OCI-LY3 (cell line): ENCODE measurements at regions not wholly inside any gene's neighbourhood (a gene's known extent, or its start where the extent isn't known, plus 50 kb on each side); places are given as distances from the start of the nearest gene placed in this dataset.

Experiments
- H2AFZ ChIP-seq: fragments of 200-600, 300-600 bp; shearing (Covaris generic); 2 replicates; pipeline ENCODE4 v1.6.0; 2014; ENCODE audit warnings: antibody characterized with exemption, low read depth, low read length
- H3K27ac ChIP-seq: fragments of 200-600, 300-600 bp; sonication (generic); 2 replicates; pipeline ENCODE4 v1.5.1; 2014; ENCODE audit warnings: mild to moderate bottlenecking, low read length, moderate library complexity, mixed read lengths
- H3K27me3 ChIP-seq: fragments of 200-600, 300-600 bp; sonication (generic); 2 replicates; pipeline ENCODE4 v1.6.1; 2014; ENCODE audit warnings: low read depth, low read length, mixed read lengths
- H3K36me3 ChIP-seq: fragments of 200-600, 300-600 bp; sonication (generic); replicated peaks from 2 replicates; pipeline ENCODE3; 2014; ENCODE audit warnings: low read depth, low read length, mixed read lengths
- H3K4me1 ChIP-seq: fragments of 300-600, 200-600 bp; sonication (generic); 2 replicates; pipeline ENCODE4 v1.6.1; 2014; ENCODE audit warnings: low read length, mixed read lengths
- H3K4me2 ChIP-seq: fragments of 200-600, 300-600 bp; sonication (generic); 2 replicates; pipeline ENCODE4 v1.6.1; 2014; ENCODE audit warnings: low read length, mixed read lengths
- H3K4me3 ChIP-seq: fragments of 300-600, 200-600 bp; sonication (generic); 2 replicates; pipeline ENCODE4 v1.5.1; 2014; ENCODE audit warnings: antibody characterized with exemption, mild to moderate bottlenecking, low read length, moderate library complexity
- H3K79me2 ChIP-seq: fragments of 300-600, 200-600 bp; shearing (Covaris generic); 2 replicates; pipeline ENCODE4 v1.6.1; 2014; ENCODE audit warnings: mild to moderate bottlenecking, low read length, mixed read lengths
- H3K9ac ChIP-seq: fragments of 300-600, 200-600 bp; shearing (Covaris generic); 2 replicates; pipeline ENCODE4 v1.6.0; 2014; ENCODE audit warnings: mild to moderate bottlenecking, low read length, moderate library complexity
- H3K9me3 ChIP-seq: fragments of 200-600, 300-600 bp; shearing (Covaris generic); 2 replicates; pipeline ENCODE4 v1.6.1; 2014; ENCODE audit warnings: low read length, mixed read lengths; ENCODE audit not compliant: insufficient read depth
- H4K20me1 ChIP-seq: fragments of 200-600, 300-600 bp; sonication (generic); 2 replicates; pipeline ENCODE4 v1.6.1; 2016; ENCODE audit warnings: low read length, mixed read lengths; ENCODE audit not compliant: insufficient read depth
- EZH2phosphoT487 ChIP-seq: fragments of 200-600 bp; shearing (Covaris generic); IDR thresholded peaks from 2 replicates; pipeline ENCODE4 v1.6.1; 2018; ENCODE audit warnings: antibody characterized with exemption, mixed run types, low read depth
- TF ChIP-seq, protein P1 (sequence below): fragments of 200-600, 300-600 bp; sonication (generic); IDR thresholded peaks from 2 replicates; pipeline ENCODE4 v1.5.1; 2014; ENCODE audit warnings: antibody characterized with exemption, low read length, low read depth

DNA sequence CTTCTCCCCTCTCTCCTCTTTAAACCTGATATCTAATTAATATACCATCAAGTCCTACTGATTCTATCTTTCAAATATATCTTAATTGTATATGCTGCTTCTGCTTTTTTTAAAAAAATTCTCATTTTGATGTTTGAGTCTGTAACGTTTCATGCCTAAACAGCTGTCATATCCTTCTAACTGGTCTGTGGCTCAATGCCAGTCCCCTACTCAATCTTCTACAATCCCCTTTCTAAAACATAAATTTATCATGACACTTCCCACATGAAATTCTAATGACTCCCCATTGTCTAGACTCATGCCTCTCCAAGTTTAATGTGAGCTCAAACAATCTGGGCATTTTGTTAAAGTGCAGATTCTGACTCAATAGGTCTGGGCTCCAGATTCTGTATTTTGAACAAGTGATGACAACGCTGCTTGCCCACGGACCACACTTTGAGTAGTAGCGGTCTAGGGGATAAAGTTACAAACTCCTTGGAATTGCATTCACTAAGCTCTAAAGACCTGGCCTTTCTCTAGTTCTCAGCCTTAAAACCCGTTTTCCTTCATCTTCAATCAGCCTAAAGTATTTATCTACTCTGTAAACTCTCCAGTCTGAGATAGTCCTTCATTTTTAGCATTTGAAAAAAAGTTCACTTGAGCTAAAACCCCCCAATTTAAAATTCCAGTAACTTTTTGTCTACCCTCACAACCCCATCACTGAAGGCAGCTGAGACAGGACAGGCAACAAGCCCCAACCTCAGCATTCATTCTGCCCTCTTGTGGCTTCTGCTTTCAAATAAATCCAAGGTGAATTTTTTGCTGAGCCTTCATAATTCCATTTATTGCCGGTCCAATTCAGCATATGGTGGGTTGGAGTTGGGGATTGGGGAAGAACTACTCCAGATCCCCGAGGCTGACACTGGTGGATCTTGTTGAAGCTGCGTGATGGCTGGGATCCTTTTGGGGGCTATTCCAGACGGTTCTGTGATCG lies 88.1 kb upstream of the THRB start:
- Histone ChIP-seq H3K9ac (no peak overlapping the region), H2AFZ (no peak overlapping the region), H3K27me3 (peaks cover 30% of the 10 kb centered on the region), H3K9me3 (no peaks in the 10 kb centered on the region), H3K27ac (no peak overlapping the region), H3K4me1 (no peaks in the 10 kb centered on the region), H3K4me3 (no peak overlapping the region), H3K79me2 (no peaks in the 10 kb centered on the region), H3K36me3 (no peaks in the 10 kb centered on the region), H4K20me1 (no peaks in the 10 kb centered on the region), H3K4me2 (no peak overlapping the region)
- TF ChIP-seq, protein P1, sequence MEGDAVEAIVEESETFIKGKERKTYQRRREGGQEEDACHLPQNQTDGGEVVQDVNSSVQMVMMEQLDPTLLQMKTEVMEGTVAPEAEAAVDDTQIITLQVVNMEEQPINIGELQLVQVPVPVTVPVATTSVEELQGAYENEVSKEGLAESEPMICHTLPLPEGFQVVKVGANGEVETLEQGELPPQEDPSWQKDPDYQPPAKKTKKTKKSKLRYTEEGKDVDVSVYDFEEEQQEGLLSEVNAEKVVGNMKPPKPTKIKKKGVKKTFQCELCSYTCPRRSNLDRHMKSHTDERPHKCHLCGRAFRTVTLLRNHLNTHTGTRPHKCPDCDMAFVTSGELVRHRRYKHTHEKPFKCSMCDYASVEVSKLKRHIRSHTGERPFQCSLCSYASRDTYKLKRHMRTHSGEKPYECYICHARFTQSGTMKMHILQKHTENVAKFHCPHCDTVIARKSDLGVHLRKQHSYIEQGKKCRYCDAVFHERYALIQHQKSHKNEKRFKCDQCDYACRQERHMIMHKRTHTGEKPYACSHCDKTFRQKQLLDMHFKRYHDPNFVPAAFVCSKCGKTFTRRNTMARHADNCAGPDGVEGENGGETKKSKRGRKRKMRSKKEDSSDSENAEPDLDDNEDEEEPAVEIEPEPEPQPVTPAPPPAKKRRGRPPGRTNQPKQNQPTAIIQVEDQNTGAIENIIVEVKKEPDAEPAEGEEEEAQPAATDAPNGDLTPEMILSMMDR, result peak; percentile 70
- TF ChIP-seq EZH2phosphoT487, result no peak

DNA sequence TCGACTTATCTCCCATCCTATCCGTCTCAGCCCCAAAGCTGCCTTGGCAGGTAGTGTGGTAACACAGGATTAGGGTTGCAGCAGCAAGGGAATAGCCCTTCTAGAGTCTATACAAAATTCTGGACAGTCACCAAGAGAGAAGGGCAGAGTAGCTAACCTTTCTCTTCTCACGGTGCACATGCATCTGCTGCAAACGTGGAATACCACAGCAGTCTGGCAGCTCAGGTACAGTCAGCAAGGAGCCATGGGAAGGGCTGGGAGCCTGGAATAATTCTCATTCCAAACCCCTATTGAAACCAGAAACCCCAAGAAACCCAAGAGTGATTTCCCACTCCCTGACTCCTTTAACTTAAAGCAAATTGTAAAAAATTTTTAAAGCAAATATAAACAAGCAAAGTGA lies 92.3 kb upstream of the THRB start:
- no peak overlapping the region for H3K27ac ChIP-seq
- H3K4me2 ChIP-seq, result no peak overlapping the region
- H3K36me3 ChIP-seq, result no peaks in the 10 kb centered on the region
- H3K27me3 ChIP-seq, result peaks cover 55% of the 10 kb centered on the region
- TF ChIP-seq, protein P1, result no peak
- no peak for TF ChIP-seq EZH2phosphoT487
- no peak overlapping the region for H3K9ac ChIP-seq
- no peaks in the 10 kb centered on the region for H3K9me3 ChIP-seq
- H3K4me1 ChIP-seq, result no peaks in the 10 kb centered on the region
- H3K79me2 ChIP-seq, result no peaks in the 10 kb centered on the region
- H4K20me1 ChIP-seq, result no peaks in the 10 kb centered on the region
- no peak overlapping the region for H2AFZ ChIP-seq
- H3K4me3 ChIP-seq, result no peak overlapping the region

DNA sequence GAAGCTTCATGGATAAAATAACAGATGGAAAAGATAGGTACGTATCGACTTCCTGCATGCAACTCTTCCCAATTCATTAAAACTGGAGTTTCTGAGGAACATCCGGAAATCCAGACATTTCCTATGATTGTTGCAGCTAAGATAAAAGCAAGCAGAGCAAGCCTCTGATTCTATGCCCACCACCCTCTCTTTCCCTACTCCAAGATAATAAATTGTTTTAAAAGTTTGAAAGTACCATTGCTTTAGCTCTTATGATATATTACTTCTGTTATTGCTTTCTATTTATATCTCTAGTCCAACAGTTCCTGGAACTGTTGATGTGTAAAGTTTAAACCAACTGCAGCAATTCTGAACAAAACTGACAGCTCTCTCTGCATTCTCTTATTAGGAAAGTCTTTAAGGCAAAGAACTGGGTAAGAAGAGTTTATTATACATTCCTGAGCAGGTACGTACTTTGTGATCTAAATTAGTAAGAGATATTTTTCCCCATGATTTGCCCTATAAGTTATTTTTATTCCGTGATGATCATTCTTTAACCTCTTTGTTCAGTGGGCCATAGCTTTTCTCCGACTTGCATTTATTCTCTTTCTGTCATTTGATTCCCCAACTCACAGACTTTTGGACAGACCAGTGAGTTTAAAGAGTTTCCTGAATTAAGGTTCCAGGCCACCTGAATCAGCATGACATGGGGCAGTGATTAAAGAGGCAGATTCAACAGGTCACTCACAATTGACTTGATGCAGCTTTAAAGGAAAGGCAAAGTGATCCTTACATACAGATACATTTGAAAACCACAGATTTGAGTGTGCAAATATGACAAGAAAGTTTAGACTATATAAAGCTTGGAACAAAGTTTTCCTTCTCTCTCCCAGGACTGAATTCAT lies 94.2 kb upstream of the THRB start:
- H3K27ac ChIP-seq, result no peak overlapping the region
- peaks cover 51% of the 10 kb centered on the region for H3K27me3 ChIP-seq
- H3K9ac ChIP-seq, result no peak overlapping the region
- TF ChIP-seq, protein P1, result no peak
- TF ChIP-seq EZH2phosphoT487, result no peak
- no peaks in the 10 kb centered on the region for H3K9me3 ChIP-seq
- no peaks in the 10 kb centered on the region for H3K36me3 ChIP-seq
- H3K4me1 ChIP-seq, result no peaks in the 10 kb centered on the region
- no peak overlapping the region for H3K4me3 ChIP-seq
- H4K20me1 ChIP-seq, result no peaks in the 10 kb centered on the region
- H3K4me2 ChIP-seq, result no peak overlapping the region
- no peaks in the 10 kb centered on the region for H3K79me2 ChIP-seq
- H2AFZ ChIP-seq, result no peak overlapping the region

DNA sequence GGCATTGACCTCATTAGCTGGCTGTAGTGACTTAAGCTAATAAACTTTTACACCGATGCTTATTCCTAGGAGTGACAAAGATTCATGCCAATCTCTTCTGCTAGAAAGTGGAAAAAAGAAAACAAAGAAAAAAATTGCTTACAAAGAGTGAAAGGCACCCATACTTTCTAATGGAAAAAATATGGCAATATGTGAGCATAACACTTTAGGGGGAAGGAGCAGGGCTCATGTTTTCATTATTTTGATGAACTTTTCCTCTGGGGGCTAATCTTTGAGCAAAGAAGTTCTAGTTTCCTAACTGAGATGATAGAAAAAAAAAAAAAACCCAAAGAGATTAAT lies 94.8 kb upstream of the THRB start:
- H3K4me1 ChIP-seq, result no peaks in the 10 kb centered on the region
- H3K36me3 ChIP-seq, result no peaks in the 10 kb centered on the region
- no peak overlapping the region for H2AFZ ChIP-seq
- no peak overlapping the region for H3K4me3 ChIP-seq
- no peaks in the 10 kb centered on the region for H3K79me2 ChIP-seq
- H3K4me2 ChIP-seq, result no peak overlapping the region
- H3K9me3 ChIP-seq, result no peaks in the 10 kb centered on the region
- TF ChIP-seq, protein P1, result no peak
- TF ChIP-seq EZH2phosphoT487, result no peak
- no peak overlapping the region for H3K27ac ChIP-seq
- no peaks in the 10 kb centered on the region for H4K20me1 ChIP-seq
- H3K27me3 ChIP-seq, result peaks cover 47% of the 10 kb centered on the region
- H3K9ac ChIP-seq, result no peak overlapping the region
